Stimulated activated CD8-positive, alpha-beta memory T cell treated with anti-CD3 and anti-CD28 coated beads, Interleukin-12 subunit alpha, Interleukin-12 subunit beta, amount 100 ng/mL, for 1 hour (primary cell): ENCODE measurements at regions not wholly inside any gene's neighbourhood (a gene's known extent, or its start where the extent isn't known, plus 50 kb on each side); places are given as distances from the start of the nearest gene placed in this dataset.
"Not testable (repeated sequence)": the region's sequence is repeated elsewhere in the genome, so short reads cannot be mapped to it uniquely, and the experiment has no call there.

Source experiments
- DNase-seq: peaks from one replicate; pipeline ENCODE4 v3.0.0-alpha.2; 2020; ENCODE audit warnings: low read depth

- no peak for DNase-seq
Measured at GRCh38 chr12:89856431-89856830, 147.8 kb upstream of the ATP2B1 start.

- DNase-seq, result no peak
Measured at GRCh38 chr12:89848732-89849131, 140.1 kb upstream of the ATP2B1 start.

- DNase-seq, result no peak
Measured at GRCh38 chr12:89846473-89847055, 137.9 kb upstream of the ATP2B1 start.

DNA sequence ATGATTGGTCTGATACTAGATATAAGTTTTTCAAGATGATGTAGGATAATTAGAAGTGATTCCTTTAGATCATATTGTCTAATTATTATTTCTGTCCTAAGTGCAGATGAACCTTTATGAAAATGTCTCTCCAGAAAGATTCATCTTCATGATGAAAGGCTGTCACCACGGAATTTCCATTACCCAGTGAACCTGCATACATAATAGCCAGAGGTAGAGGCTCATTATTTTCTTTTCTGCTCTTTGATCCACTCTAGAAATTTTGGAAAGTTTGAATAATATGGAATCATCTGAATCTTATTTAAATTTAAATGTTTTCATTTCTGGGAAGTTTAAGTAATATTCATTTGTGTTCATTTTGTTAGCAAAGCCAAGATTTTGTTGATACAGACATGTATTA lies 137.1 kb upstream of the ATP2B1 start:
- no peak for DNase-seq

DNA sequence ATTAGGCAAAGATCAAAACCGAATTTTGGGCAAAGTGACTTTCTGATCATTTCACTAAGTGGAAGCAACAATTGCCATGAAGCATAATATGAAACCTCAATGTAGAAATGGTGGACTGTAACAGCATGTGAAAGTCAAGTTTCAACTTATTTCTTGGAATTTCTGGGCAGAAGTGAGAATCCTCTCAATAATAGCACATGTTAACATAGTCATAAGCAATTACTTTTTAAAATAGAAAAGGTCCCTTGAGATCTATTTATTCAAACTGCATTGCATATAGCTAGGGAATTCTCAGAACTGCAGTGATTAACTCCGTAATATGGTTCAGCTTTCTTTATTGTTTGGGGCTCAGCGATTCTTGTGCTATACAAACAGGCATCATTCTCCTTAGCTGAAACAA lies 136.7 kb upstream of the ATP2B1 start:
- DNase-seq, result no peak

DNA sequence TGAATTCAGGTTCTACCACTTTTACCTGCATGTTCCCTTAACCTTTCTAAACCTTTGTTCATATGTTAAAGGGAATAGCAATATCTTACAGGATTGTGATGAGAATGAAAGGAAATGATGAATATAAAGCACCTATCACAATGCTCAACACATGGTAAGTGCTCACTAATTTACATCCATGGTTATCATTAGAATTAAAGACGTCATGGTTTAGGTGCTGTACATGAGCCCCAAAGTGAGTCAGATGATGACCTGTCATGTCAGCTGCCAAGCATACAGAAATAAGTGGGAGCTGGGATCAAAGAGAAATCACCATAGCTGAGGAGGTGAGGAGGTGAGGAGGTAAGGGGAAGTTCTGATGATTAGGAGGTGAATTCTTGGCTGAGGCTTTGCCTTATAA lies 135.9 kb upstream of the ATP2B1 start:
- DNase-seq, result no peak

DNA sequence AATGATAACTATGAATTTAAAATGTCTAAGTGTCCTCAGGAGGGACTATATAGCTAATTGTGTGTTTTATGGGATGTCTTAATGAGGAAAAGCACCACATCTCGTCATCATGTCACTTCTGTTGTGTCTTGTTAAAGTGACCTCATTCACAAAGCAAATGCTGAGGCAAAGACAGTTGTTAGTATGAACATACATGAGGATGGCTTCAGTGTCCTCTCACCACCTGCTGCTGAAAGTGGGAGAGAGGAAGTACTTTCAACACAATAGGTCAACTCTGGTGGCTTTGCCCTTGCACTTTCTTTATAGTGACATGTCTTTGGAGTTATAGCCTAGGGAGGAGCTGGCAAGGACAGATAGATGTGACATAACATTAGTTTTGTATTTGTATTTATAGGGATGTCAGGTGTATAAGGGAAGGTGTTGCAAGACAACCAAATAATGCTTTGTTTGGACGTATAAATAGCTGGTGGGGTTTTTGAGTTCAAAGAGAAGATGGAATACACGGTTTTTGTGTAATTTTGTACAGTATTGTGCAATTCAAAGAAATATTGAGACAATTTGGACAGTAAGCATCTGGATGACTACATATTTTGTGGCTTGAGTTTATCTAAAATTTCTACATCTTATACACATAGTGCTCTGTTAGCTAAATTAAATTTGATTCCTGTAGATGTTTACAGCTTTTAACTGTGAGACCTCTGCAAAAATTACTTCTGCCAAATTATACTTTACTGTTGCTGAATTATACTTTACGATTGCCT lies 131.7 kb upstream of the ATP2B1 start:
- no peak for DNase-seq

DNA sequence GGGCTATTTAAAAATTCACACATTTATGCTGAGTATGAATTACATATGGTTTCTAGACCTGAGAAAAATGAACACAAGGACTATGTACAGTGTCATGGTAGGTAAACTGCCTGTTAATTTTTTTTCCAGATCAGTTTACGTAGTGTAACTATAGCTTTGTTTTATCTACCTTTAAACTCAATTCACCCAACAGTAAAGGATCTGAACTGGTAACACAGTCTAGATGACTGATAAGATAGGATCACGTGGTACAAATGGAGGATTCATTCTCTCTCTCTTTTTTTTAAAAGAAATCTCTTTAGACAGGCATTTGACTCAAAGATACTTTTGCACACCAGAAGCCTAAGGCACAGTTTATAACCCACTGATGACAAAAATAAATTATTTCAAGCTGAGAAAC lies 130.8 kb upstream of the ATP2B1 start:
- no peak for DNase-seq

- no peak for DNase-seq
Measured at GRCh38 chr12:89838833-89839232, 130.2 kb upstream of the ATP2B1 start.

DNA sequence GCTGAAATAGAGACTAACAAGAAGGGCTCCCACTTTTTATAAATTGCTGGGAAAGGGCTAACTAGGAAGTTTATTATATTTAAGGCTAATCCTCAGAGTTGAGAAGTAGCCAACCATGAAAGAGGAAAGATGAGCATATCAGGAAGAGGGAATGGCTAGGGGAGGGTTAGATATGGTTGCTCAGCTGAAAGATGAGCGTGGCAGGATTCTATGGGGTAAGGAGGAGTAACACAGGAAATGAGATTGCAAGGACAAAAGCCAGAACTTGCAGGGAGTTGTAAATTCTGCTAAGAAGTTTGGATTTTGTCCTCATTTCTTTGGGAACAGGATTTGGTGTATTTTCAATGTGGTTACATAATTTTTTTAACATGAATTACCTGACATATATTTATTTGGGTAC lies 127.4 kb upstream of the ATP2B1 start:
- DNase-seq, result no peak

GRCh38 chr12:89834676-89835075 lies 126.0 kb upstream of the ATP2B1 start:
- no peak for DNase-seq

GRCh38 chr12:89833337-89834252 lies 125.0 kb upstream of the ATP2B1 start:
- no peak for DNase-seq

DNA sequence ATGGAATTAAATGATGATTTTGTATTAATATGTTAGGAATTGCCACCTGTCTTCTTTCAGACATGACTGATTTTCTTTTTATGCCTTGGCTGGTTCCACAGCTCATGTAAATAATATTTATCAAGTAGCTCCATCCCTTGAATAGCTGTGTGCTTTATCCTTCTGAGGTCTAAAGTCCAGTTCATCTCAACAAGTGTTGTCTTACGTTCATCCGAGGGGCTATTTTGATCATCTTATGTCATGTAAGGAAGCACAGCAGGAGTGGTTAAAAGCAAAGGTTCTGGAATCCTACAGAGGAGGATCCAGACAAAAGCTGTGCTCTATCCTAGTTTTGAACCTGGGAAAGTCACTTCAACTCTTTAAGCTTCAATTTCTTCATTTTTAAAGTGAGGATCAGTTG lies 123.7 kb upstream of the ATP2B1 start:
- DNase-seq, result no peak

GRCh38 chr12:89831310-89832095 lies 122.9 kb upstream of the ATP2B1 start:
- DNase-seq, result no peak

DNA sequence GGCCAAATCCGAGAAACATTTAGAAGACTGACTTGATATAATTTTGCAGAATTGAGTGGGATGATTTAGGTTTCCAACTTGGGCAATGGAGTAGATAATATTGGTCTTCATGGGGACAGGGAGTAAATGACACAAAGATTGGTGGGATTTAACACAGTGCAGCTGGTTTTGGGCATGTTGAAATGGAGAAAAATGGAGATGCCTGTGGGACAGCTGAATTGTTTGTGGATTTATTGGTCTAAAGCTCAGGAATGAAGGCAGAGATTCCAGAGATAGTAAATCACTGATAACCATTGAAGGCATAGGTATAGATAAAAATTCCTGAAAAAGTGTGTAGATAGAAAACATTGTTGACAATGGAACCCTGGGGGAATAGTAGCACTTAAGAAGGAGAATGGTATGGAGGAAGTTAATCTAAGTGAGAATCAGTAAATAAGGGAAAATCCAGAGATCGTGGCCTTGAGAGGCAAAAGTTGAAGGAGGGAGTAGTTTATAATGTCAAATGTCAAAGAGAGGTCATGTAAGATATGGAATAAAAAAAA lies 120.9 kb upstream of the ATP2B1 start:
- DNase-seq, result no peak

DNA sequence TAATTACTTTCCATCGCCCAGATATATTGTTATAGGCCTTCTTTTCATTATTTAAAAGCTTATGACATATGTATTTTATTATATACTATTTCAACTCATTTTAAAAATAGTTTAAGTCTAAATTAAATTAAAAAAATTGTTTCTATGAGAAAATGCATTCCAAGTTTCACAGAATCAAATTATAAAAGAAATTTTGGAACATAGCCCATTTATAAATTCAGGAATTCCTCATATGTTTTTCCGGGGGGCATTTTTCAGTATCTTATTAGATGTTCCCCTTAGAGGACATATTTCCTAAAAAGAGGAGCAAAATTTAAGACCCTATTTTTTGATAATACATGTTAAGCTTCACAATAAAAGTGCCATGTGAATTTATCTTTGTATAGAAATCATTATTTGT lies 119.9 kb upstream of the ATP2B1 start:
- DNase-seq, result no peak

GRCh38 chr12:89827592-89827991 lies 119.0 kb upstream of the ATP2B1 start:
- no peak for DNase-seq

DNA sequence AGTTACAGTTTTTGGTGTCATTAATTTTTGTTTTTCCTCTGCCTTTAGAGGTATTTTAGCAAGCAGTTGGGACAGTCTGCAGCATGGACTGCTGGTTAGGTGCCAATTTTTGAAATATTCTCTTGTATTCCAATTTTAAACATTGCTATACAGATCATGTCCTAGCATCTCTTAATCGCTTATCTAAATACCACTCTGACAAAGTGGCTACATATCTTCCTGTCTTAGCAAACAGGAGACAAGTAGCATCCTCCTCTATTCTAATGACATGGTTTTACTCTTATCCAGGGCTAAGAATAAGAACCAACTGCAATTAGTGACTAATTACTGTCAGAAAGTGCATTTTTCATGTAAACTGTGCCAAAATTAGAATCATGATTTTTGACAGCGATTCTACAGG lies 117.8 kb upstream of the ATP2B1 start:
- no peak for DNase-seq

GRCh38 chr12:89825591-89826449 lies 117.2 kb upstream of the ATP2B1 start:
- DNase-seq, result no peak

DNA sequence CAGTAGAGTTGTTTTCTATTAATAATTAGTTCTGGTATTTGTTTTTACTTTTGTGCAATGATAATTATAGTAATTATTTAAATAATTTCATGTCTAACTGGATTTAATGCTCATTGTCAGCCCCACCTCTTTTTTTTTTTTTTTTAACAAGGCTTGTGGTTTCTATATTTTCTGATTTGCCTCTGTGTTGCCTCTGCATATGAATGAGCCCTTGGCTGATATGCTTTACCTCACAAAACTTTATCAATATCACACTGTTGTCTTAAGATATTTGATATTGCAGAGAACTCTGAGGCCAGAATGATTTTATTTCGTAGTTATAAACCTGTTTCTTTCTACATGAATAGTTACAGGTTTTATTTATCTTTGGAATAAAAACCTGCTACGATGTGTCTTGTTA lies 116.2 kb upstream of the ATP2B1 start:
- DNase-seq, result no peak

DNA sequence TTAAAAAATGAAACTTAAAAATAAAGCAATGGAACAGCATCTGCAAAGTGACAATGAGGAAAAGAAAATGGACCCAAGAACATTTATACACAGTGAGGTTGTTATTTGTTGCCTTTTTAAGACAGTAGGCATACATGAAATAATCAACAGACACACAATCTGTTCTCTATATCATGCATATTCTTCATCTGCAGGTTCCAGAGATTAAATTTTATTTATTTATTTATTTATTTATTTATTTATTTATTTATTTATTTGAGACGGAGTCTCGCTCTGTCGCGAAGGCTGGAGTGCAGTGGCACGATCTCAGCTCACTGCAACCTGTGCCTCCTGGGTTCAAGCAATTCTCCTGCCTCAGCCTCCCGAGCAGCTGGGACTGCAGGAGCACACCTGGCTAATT lies 114.4 kb upstream of the ATP2B1 start:
- not testable (repeated sequence) for DNase-seq
